Neuronal stem cell (in vitro differentiated cells): ENCODE measurements at regions not wholly inside any gene's neighbourhood (a gene's known extent, or its start where the extent isn't known, plus 50 kb on each side); places are given as distances from the start of the nearest gene placed in this dataset.
A peak's percentile ranks its signal among the peaks of the same experiment; 100 is the strongest.

Experiments
- DNase-seq: peaks from one replicate; pipeline ENCODE4 v3.0.0-alpha.2; 2013; ENCODE audit warnings: low spot score
- H2AFZ ChIP-seq: one replicate; pipeline ENCODE4 v1.6.1; 2013; ENCODE audit warnings: mild to moderate bottlenecking, low read length, inconsistent platforms
- H2AK5ac ChIP-seq: 2 replicates; pipeline ENCODE4 v1.6.1; 2013; ENCODE audit warnings: low read depth, mild to moderate bottlenecking, inconsistent platforms, low read length, moderate library complexity, mixed read lengths
- H2BK120ac ChIP-seq: 2 replicates; pipeline ENCODE4 v1.6.1; 2013; ENCODE audit warnings: low read depth, mild to moderate bottlenecking, inconsistent platforms, low read length, moderate library complexity, mixed read lengths
- H2BK12ac ChIP-seq: one replicate; pipeline ENCODE4 v1.6.1; 2013; ENCODE audit warnings: low read length, inconsistent platforms
- H2BK15ac ChIP-seq: 2 replicates; pipeline ENCODE4 v1.6.1; 2013; ENCODE audit warnings: mild to moderate bottlenecking, low read length, inconsistent platforms, mixed read lengths
- H2BK5ac ChIP-seq: one replicate; pipeline ENCODE4 v1.6.1; 2013; ENCODE audit warnings: inconsistent platforms, mild to moderate bottlenecking, low read length, moderate library complexity
- H3K14ac ChIP-seq: one replicate; pipeline ENCODE4 v1.6.1; 2013; ENCODE audit warnings: low read length, inconsistent platforms
- H3K18ac ChIP-seq: 2 replicates; pipeline ENCODE4 v1.6.1; 2013; ENCODE audit warnings: low read length, inconsistent platforms
- H3K23ac ChIP-seq: 2 replicates; pipeline ENCODE4 v1.6.1; 2013; ENCODE audit warnings: low read depth, mild to moderate bottlenecking, mixed read lengths, low read length, inconsistent platforms; ENCODE audit not compliant: poor library complexity
- H3K27ac ChIP-seq: replicated peaks from 3 replicates; pipeline ENCODE4 v1.5.1; 2013; ENCODE audit warnings: low read length, inconsistent platforms
- H3K27me3 ChIP-seq, 3 experiments: 2 replicates each; pipeline ENCODE4 v1.6.1; 2013; ENCODE audit warnings: low read length in 3 of 3, mild to moderate bottlenecking in 2 of 3, inconsistent platforms in 1 of 3, low read depth in 1 of 3, mixed read lengths in 1 of 3, moderate library complexity in 1 of 3; ENCODE audit not compliant: control insufficient read depth in 3 of 3, insufficient read depth in 3 of 3
- H3K36me3 ChIP-seq, 2 donors: replicated peaks in 1 of 2; 2 replicates each; pipeline ENCODE4 v1.6.1; 2013; ENCODE audit warnings: low read length in 2 of 2; ENCODE audit not compliant: control insufficient read depth in 2 of 2, insufficient read depth in 2 of 2
- H3K4ac ChIP-seq: 2 replicates; pipeline ENCODE4 v1.6.1; 2013; ENCODE audit warnings: inconsistent platforms, mild to moderate bottlenecking, low read length, moderate library complexity
- H3K4me1 ChIP-seq, 2 donors: 1 replicate in 1 of 2; 2 replicates in 1 of 2; pipeline ENCODE4 v1.6.1; 2013; ENCODE audit warnings: low read length in 2 of 2, low read depth in 1 of 2; ENCODE audit not compliant: control insufficient read depth in 2 of 2, insufficient read depth in 1 of 2
- H3K4me2 ChIP-seq: one replicate; pipeline ENCODE4 v1.6.1; 2013; ENCODE audit warnings: mild to moderate bottlenecking, low read length, inconsistent platforms; ENCODE audit not compliant: insufficient read depth, poor library complexity, severe bottlenecking
- H3K4me3 ChIP-seq, 2 donors: 2 replicates each; pipeline ENCODE4 v1.5.1; 2013; ENCODE audit warnings: low read length in 2 of 2, mild to moderate bottlenecking in 2 of 2, inconsistent platforms in 1 of 2, moderate library complexity in 1 of 2
- H3K79me1 ChIP-seq: one replicate; pipeline ENCODE4 v1.6.1; 2013; ENCODE audit warnings: low read depth, mild to moderate bottlenecking, inconsistent platforms, low read length, moderate library complexity
- H3K9ac ChIP-seq: one replicate; pipeline ENCODE4 v1.6.1; 2013; ENCODE audit warnings: mild to moderate bottlenecking, low read depth, low read length, inconsistent platforms; ENCODE audit not compliant: poor library complexity
- H3K9me3 ChIP-seq, 2 donors: replicated peaks in 1 of 2; 2 replicates each; pipeline versions ENCODE3 to v1.6.1; 2013; ENCODE audit warnings: low read length in 2 of 2, mild to moderate bottlenecking in 2 of 2, inconsistent platforms in 1 of 2, low read depth in 1 of 2, mixed read lengths in 1 of 2, moderate library complexity in 1 of 2; ENCODE audit not compliant: control insufficient read depth in 2 of 2, insufficient read depth in 1 of 2
- H4K8ac ChIP-seq: one replicate; pipeline ENCODE4 v1.6.1; 2013; ENCODE audit warnings: low read depth, mild to moderate bottlenecking, inconsistent platforms, low read length, moderate library complexity
- H4K91ac ChIP-seq: one replicate; pipeline ENCODE4 v1.6.1; 2013; ENCODE audit warnings: low read length, low read depth, mild to moderate bottlenecking, inconsistent platforms; ENCODE audit not compliant: poor library complexity
- WGBS, 2 donors: extraction: QIAGEN DNeasy Blood & Tissue Kit; methylation state at CpG; one replicate each; pipeline ENCODE4 v1.1.7; 2013; ENCODE audit warnings: missing lambda C conversion rate in 2 of 2, mixed read lengths in 1 of 2; ENCODE audit not compliant: insufficient read length in 2 of 2, insufficient replicate concordance in 1 of 2; ENCODE audit errors: extremely low coverage in 2 of 2; 5-methylcytosine and 5-hydroxymethylcytosine counted together

GRCh38 chr1:178625695-178626094, 99.3 kb upstream of the RALGPS2 start:
- Histone ChIP-seq H2BK15ac (no peak overlapping the region), H2BK120ac (no peak overlapping the region), H3K4ac (no peak overlapping the region), H3K14ac (no peak overlapping the region), H3K23ac (no peak overlapping the region), H2AK5ac (no peak overlapping the region), H3K27ac (no peak overlapping the region), H3K27me3 (no peaks in the 10 kb centered on the region), H2BK5ac (no peak overlapping the region), H3K36me3 (no peaks in the 10 kb centered on the region), H3K4me3 (no peak overlapping the region), H4K91ac (no peak overlapping the region), H3K4me2 (no peak overlapping the region), H3K9me3 (no peaks in the 10 kb centered on the region), H3K4me1 (peaks cover 0 to 12% of the 10 kb centered on the region in 2 donors), H2BK12ac (no peak overlapping the region), H4K8ac (no peak overlapping the region), H2AFZ (no peak overlapping the region), H3K18ac (no peak overlapping the region), H3K9ac (no peak overlapping the region), H3K79me1 (no peaks in the 10 kb centered on the region)
- DNase-seq, result no peak
- no CpG with 5 or more reads among the region's 1 CpG for WGBS, 2 donors

- no peak overlapping the region for H4K8ac ChIP-seq
- no peak overlapping the region for H3K23ac ChIP-seq
- H2BK120ac ChIP-seq, result no peak overlapping the region
- peaks cover 0 to 12% of the 10 kb centered on the region in 2 donors for H3K4me1 ChIP-seq
- no peak overlapping the region for H3K9ac ChIP-seq
- no peak overlapping the region for H3K14ac ChIP-seq
- no peaks in the 10 kb centered on the region for H3K79me1 ChIP-seq
- no peak overlapping the region for H3K4ac ChIP-seq
- no peaks in the 10 kb centered on the region for H3K27me3 ChIP-seq
- H3K4me2 ChIP-seq, result no peak overlapping the region
- no peak overlapping the region for H3K27ac ChIP-seq
- no peak overlapping the region for H2BK5ac ChIP-seq
- H3K36me3 ChIP-seq, result no peaks in the 10 kb centered on the region
- H3K18ac ChIP-seq, result no peak overlapping the region
- no CpG with 5 or more reads among the region's 2 CpGs for WGBS, 2 donors
- H3K9me3 ChIP-seq, result no peaks in the 10 kb centered on the region
- H3K4me3 ChIP-seq, result no peak overlapping the region
- no peak for DNase-seq
- no peak overlapping the region for H2AFZ ChIP-seq
- H2BK15ac ChIP-seq, result no peak overlapping the region
- H4K91ac ChIP-seq, result no peak overlapping the region
- peak overlapping the region; percentile 34 for H2BK12ac ChIP-seq
- no peak overlapping the region for H2AK5ac ChIP-seq
Observed at GRCh38 chr1:178627037-178627436, 98.0 kb upstream of the RALGPS2 start.

DNA sequence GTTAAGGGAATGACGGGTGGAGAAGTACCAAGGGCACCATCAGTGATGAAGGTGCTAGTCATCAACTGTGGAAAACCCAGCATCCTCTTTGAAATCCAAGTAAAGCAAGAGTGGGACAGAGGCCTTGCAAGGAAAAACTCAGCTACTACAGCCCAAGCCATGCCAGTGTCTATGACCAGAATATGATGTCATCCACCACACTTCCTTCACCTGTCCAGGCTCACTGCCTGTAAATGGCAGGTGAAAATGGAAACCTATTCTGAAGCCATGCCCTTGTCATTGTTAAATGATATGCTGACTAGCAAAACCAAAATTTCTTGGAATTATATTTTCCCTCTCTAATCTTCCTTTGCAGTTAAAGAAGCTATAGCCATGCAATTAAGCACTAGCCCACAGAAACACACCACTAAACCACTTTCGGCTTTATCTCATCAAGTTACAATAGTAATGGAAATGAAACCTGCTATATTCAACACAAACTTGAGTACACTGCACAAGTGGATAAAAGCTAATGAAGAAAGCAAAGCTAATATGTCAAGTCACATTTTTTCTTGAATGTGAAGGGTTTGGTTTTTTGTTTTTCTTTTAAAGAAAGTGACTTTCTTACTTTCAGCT, 96.3 kb upstream of the RALGPS2 start:
- Histone ChIP-seq H2BK5ac (no peak overlapping the region), H4K8ac (no peak overlapping the region), H3K4me1 (peaks cover 0 to 12% of the 10 kb centered on the region in 2 donors), H3K27me3 (no peaks in the 10 kb centered on the region), H2AFZ (peak overlapping the region; percentile 61), H2BK120ac (no peak overlapping the region), H3K18ac (no peak overlapping the region), H3K4me3 (no peak overlapping the region), H3K9ac (no peak overlapping the region), H3K4ac (no peak overlapping the region), H3K23ac (no peak overlapping the region), H3K4me2 (no peak overlapping the region), H3K9me3 (no peaks in the 10 kb centered on the region), H2BK12ac (no peak overlapping the region), H2BK15ac (no peak overlapping the region), H3K27ac (peak overlapping the region; percentile 11), H3K36me3 (no peaks in the 10 kb centered on the region), H2AK5ac (no peak overlapping the region), H3K79me1 (no peaks in the 10 kb centered on the region), H4K91ac (no peak overlapping the region), H3K14ac (no peak overlapping the region)
- no CpG with 5 or more reads among the region's 2 CpGs for WGBS, 2 donors
- DNase-seq, result no peak

DNA sequence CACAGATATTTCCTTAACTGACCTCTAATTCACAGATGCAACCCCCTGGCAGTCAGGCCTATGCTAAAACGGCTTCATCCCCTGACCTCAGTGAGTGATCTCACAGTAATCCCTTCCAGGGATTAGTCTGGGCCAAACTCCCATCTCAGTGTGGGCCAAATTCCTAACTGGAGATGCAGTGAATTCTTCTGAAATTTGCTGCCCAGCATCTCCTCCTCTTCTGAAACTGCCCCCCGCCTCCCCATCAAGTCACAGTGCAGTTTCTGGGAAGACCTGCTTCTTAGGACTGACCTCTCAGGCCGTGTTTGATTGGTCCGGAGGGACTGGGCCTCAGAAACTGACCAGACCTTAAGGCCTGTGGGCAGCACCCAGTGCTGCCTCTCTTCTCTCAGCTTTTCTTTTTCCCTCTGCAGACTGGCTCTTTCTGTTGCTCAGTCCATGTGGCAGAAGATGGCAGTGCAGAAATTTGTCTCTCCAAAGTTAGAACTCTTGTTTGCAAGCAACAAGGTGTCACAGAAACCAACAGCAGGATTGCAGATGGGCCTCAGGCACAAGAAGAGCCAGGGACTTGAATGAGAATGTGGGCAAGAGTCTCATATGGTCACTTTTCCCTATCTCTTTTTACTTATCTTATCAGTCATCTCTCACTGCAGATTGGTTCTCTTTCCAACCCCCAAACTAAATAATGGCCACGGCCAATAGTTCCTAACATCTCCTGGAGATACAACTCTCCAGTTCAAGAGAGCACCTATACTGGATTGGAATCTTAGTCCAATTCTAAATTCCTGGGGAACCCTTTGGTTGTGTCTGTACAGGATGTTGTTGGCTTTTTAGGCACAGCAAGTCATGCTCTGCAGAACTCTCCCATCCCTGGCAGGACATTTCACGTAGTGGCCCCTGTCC, 95.5 kb upstream of the RALGPS2 start:
- no CpG with 5 or more reads among the region's 6 CpGs for WGBS, 2 donors
- Histone ChIP-seq H2AK5ac (no peak overlapping the region), H2BK12ac (no peak overlapping the region), H2BK15ac (no peak overlapping the region), H3K4ac (no peak overlapping the region), H3K9ac (no peak overlapping the region), H3K36me3 (no peaks in the 10 kb centered on the region), H4K8ac (no peak overlapping the region), H3K27ac (peak overlapping the region; percentile 48), H3K4me3 (no peak overlapping the region), H3K79me1 (no peaks in the 10 kb centered on the region), H3K4me1 (peaks cover 0 to 12% of the 10 kb centered on the region in 2 donors), H3K27me3 (no peaks in the 10 kb centered on the region), H2BK5ac (no peak overlapping the region), H3K18ac (no peak overlapping the region), H3K9me3 (no peaks in the 10 kb centered on the region), H4K91ac (no peak overlapping the region), H2AFZ (peak overlapping the region; percentile 61), H2BK120ac (no peak overlapping the region), H3K23ac (no peak overlapping the region), H3K14ac (no peak overlapping the region), H3K4me2 (no peak overlapping the region)
- peak; percentile 36 for DNase-seq
